HCT116 (cell line): ENCODE measurements at regions not wholly inside any gene's neighbourhood (a gene's known extent, or its start where the extent isn't known, plus 50 kb on each side); places are given as distances from the start of the nearest gene placed in this dataset.

Experiments
- CEBPB ChIP-seq: IDR thresholded peaks from 2 replicates; pipeline ENCODE4 v1.6.1; 2012; ENCODE audit warnings: low read depth
- EZH2 ChIP-seq: fragments of 200-600 bp; sonication (generic); IDR thresholded peaks from 2 replicates; pipeline ENCODE4 v1.6.1; 2017; ENCODE audit warnings: antibody characterized with exemption, mixed run types
- POLR2A ChIP-seq: IDR thresholded peaks from 2 replicates; pipeline ENCODE4 v1.7.0; 2011; ENCODE audit warnings: borderline replicate concordance; ENCODE audit not compliant: insufficient read depth, insufficient read length; ENCODE audit errors: extremely low read depth
- RAD21 ChIP-seq: IDR thresholded peaks from 2 replicates; pipeline ENCODE4 v1.6.1; 2012; ENCODE audit warnings: low read depth, mild to moderate bottlenecking
- ZNF274 ChIP-seq: fragments of 200-500 bp; sonication (Bioruptor generic); IDR thresholded peaks from 2 replicates; pipeline ENCODE4 v1.6.1; 2014; ENCODE audit warnings: mild to moderate bottlenecking, low read depth, low read length, inconsistent platforms
- TF ChIP-seq, protein P1 (sequence below), 3 experiments: fragments of 200-600 bp in 1 of 3; sonication (generic) in 1 of 3; IDR thresholded peaks in 2 of 3; conservative IDR thresholded peaks in 1 of 3; 2 replicates each; pipeline ENCODE4 v1.5.1; 2012 to 2017; ENCODE audit warnings: low read depth in 2 of 3, low read length in 2 of 3, antibody characterized with exemption in 1 of 3, borderline replicate concordance in 1 of 3, control low read depth in 1 of 3, mild to moderate bottlenecking in 1 of 3, mixed read lengths in 1 of 3, mixed run types in 1 of 3, moderate library complexity in 1 of 3; ENCODE audit not compliant: insufficient read depth in 1 of 3
- TF ChIP-seq, protein P2 (sequence below): IDR thresholded peaks from 2 replicates; pipeline ENCODE4 v1.6.1; 2012

DNA sequence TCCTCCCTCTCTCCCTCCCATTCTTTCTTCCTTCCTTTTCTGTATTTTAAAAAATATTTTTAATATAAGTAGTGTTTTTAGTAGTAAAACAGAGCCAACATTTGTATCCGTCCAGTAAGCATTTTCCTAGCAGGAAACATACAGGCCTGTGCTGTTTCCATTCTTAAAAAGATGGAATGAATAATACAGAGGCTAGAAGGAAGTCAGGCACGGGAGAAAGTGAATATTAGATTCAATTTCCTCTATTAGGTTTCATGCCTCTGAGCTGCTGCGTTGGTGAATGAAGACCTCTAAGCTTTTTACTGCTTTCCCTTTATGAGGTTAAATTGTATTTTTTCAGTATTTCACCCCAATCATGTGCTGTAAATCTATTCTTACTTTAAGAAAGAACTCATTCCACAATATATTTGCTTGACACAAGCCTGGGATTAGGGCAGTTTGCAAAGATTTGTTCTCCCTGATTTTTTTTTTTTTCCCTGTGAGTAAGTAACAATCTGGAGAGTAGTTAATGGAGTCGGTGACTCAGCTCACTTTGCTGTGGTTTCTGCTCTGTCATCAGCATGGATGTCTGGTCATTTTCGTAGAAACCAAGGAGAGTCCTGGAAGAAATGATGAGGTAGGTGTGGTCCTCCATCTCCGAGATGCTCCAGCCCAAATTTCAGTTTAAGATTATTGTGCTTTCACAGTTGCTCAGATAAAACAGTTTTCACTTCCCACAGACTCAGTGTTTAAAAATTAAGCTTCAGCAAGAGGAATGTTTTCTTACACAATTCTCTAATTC lies 76.1 kb upstream of the PITRM1 start:
- TF ChIP-seq ZNF274 (no peak), POLR2A (no peak), RAD21 (no peak), CEBPB (peak; percentile 28; the same call in 1 of the 2 replicates), EZH2 (no peak)
- TF ChIP-seq, protein P1, sequence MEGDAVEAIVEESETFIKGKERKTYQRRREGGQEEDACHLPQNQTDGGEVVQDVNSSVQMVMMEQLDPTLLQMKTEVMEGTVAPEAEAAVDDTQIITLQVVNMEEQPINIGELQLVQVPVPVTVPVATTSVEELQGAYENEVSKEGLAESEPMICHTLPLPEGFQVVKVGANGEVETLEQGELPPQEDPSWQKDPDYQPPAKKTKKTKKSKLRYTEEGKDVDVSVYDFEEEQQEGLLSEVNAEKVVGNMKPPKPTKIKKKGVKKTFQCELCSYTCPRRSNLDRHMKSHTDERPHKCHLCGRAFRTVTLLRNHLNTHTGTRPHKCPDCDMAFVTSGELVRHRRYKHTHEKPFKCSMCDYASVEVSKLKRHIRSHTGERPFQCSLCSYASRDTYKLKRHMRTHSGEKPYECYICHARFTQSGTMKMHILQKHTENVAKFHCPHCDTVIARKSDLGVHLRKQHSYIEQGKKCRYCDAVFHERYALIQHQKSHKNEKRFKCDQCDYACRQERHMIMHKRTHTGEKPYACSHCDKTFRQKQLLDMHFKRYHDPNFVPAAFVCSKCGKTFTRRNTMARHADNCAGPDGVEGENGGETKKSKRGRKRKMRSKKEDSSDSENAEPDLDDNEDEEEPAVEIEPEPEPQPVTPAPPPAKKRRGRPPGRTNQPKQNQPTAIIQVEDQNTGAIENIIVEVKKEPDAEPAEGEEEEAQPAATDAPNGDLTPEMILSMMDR (IDR thresholded peaks at IDR 0.05 in 2 of 3, conservative IDR thresholded peaks at IDR 0.05 in 1 of 3; ENCODE audit: borderline replicate concordance in 1 of 3, insufficient read depth in 1 of 3, low read depth in 2 of 3, low read length in 2 of 3) = no peak
- TF ChIP-seq, protein P2, sequence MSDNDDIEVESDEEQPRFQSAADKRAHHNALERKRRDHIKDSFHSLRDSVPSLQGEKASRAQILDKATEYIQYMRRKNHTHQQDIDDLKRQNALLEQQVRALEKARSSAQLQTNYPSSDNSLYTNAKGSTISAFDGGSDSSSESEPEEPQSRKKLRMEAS = no peak; the same call in 1 of the 2 replicates
